ENCODE measurements at regions not wholly inside any gene's neighbourhood (a gene's known extent, or its start where the extent isn't known, plus 50 kb on each side); places are given as distances from the start of the nearest gene placed in this dataset.

DNA sequence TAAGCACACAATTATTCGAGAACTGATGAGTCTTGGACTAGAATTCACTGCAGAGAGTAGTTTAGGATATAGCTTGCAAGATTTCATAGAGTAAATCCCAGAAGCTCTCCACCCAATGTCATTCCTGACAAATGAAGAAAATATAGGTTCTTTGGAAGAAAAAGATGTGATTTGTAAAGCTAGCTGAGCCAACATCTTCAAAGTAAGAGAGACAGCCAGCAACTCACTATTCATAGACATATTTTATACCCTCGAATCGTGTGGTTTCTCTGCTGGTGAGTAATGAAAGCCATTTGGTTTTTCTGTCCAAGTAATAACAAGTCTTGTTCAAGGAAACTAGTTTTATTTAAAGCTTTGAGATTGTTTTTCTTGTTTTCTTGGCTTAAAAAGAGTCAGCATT is 165.7 kb upstream of the SYT6 start:
- Histone ChIP-seq H2AFZ (replicated peaks; ENCODE audit: low read length, poor library complexity) (no peak overlapping the region), H4K5ac (ENCODE audit: low read depth, low read length) (no peak overlapping the region), H2BK15ac (ENCODE audit: low read depth, low read length) (no peak overlapping the region), H2BK20ac (ENCODE audit: low read depth, low read length) (0 out of 2 replicates have a peak overlapping the region, but pooled peaks have one; percentile 3), H3K23ac (ENCODE audit: low read depth, low read length) (no peak overlapping the region), H3K27me3 (ENCODE audit: control insufficient read depth, insufficient read depth, low read length) (no peaks in the 10 kb centered on the region), H2AK5ac (ENCODE audit: low read depth, low read length) (no peak overlapping the region), H4K8ac (ENCODE audit: low read depth in 2 of 2, low read length in 2 of 2) (no peak overlapping the region; a peak in 1 of 4 replicates), H3K4me1 (ENCODE audit: control insufficient read depth, insufficient read depth, low read length) (peaks cover 5% of the 10 kb centered on the region), H2AK9ac (replicated peaks; ENCODE audit: low read depth, low read length, poor library complexity) (no peak overlapping the region), H3K18ac (ENCODE audit: low read depth, low read length) (no peak overlapping the region), H4K20me1 (ENCODE audit: insufficient read depth, low read length) (no peaks in the 10 kb centered on the region), H3K9me3 (ENCODE audit: control insufficient read depth, insufficient read depth, low read length) (no peaks in the 10 kb centered on the region), H2BK120ac (ENCODE audit: low read depth, low read length) (0 out of 2 replicates have a peak overlapping the region, but pooled peaks have one; percentile 36), H3K9me1 (ENCODE audit: insufficient read depth, low read length) (peaks cover 13% of the 10 kb centered on the region), H3K4ac (ENCODE audit: low read depth, low read length) (no peak overlapping the region; the same call in 1 of the 2 replicates), H3K56ac (ENCODE audit: extremely low read depth, insufficient read depth, low read length) (no peak overlapping the region), H3K14ac (replicated peaks; ENCODE audit: low read depth, low read length) (no peak overlapping the region), H3K79me1 (ENCODE audit: low read depth in 1 of 2, low read length in 2 of 2) (no peaks in the 10 kb centered on the region), H2BK5ac (ENCODE audit: low read depth, low read length, poor library complexity, severe bottlenecking) (peak overlapping the region; percentile 63), H3K27ac (ENCODE audit: insufficient read depth, low read length) (peak overlapping the region; percentile 13), H4K91ac (ENCODE audit: insufficient read depth, low read depth, low read length) (no peak overlapping the region), H3K9ac (ENCODE audit: low read depth, low read length) (no peak overlapping the region; the same call in 1 of the 2 replicates), H3K36me3 (ENCODE audit: control insufficient read depth, insufficient read depth, low read length) (no peaks in the 10 kb centered on the region), H3K4me3 (ENCODE audit: insufficient read depth, low read depth, low read length) (no peak overlapping the region), H3K4me2 (ENCODE audit: low read depth, low read length) (peak overlapping the region; percentile 60; the same call in 1 of the 2 replicates)
- 0 out of 2 replicates have a peak, but pooled peaks have one; percentile 18 for ATAC-seq (ENCODE audit: low read depth)
- dilution Hi-C loops (cut with HindIII; ENCODE audit: low sequenced_read_pairs, unreplicated experiment): no loop called here
- ChIA-PET POLR2A (ENCODE audit: unreplicated experiment) (no interaction called here), CTCF (interaction anchor here (0.9 to 1.3 kb wide), 2 partner anchors 16 to 37 kb away, joined by 3 to 8 read pairs; no protein-coding TSS in a partner anchor)
- no peak for TF ChIP-seq SMC3 (IDR thresholded peaks at IDR 0.05; ENCODE audit: low read depth, low read length)
- TF ChIP-seq, protein P1, sequence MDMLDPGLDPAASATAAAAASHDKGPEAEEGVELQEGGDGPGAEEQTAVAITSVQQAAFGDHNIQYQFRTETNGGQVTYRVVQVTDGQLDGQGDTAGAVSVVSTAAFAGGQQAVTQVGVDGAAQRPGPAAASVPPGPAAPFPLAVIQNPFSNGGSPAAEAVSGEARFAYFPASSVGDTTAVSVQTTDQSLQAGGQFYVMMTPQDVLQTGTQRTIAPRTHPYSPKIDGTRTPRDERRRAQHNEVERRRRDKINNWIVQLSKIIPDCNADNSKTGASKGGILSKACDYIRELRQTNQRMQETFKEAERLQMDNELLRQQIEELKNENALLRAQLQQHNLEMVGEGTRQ (IDR thresholded peaks at IDR 0.05; ENCODE audit: low read depth, low read length): no peak
- TF ChIP-seq, protein P2, sequence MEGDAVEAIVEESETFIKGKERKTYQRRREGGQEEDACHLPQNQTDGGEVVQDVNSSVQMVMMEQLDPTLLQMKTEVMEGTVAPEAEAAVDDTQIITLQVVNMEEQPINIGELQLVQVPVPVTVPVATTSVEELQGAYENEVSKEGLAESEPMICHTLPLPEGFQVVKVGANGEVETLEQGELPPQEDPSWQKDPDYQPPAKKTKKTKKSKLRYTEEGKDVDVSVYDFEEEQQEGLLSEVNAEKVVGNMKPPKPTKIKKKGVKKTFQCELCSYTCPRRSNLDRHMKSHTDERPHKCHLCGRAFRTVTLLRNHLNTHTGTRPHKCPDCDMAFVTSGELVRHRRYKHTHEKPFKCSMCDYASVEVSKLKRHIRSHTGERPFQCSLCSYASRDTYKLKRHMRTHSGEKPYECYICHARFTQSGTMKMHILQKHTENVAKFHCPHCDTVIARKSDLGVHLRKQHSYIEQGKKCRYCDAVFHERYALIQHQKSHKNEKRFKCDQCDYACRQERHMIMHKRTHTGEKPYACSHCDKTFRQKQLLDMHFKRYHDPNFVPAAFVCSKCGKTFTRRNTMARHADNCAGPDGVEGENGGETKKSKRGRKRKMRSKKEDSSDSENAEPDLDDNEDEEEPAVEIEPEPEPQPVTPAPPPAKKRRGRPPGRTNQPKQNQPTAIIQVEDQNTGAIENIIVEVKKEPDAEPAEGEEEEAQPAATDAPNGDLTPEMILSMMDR (conservative IDR thresholded peaks at IDR 0.05; ENCODE audit: low read depth, low read length): no peak
- TF ChIP-seq RAD21 (IDR thresholded peaks at IDR 0.05; ENCODE audit: low read length): no peak
- TF ChIP-seq MAFK (IDR thresholded peaks at IDR 0.05; ENCODE audit: low read depth, low read length): no peak
- TF ChIP-seq RFX5 (IDR thresholded peaks at IDR 0.05; ENCODE audit: low read depth, low read length): no peak
- TF ChIP-seq MAZ (IDR thresholded peaks at IDR 0.05; ENCODE audit: borderline replicate concordance, low read depth, low read length): no peak
- TF ChIP-seq CHD1 (IDR thresholded peaks at IDR 0.05; ENCODE audit: low read depth, low read length): no peak
- TF ChIP-seq RCOR1 (IDR thresholded peaks at IDR 0.05; ENCODE audit: insufficient replicate concordance, low read length): no peak
- no peak for TF ChIP-seq NFE2L2 (IDR thresholded peaks at IDR 0.05; ENCODE audit: low read depth, low read length)
- TF ChIP-seq MXI1 (IDR thresholded peaks at IDR 0.05; ENCODE audit: borderline replicate concordance, low read depth, low read length): no peak
- no peak for TF ChIP-seq FOS (IDR thresholded peaks at IDR 0.05; ENCODE audit: low read depth, low read length)
- TF ChIP-seq POLR2A (IDR thresholded peaks at IDR 0.05; ENCODE audit: low read depth, low read length): no peak
- TF ChIP-seq CEBPB (IDR thresholded peaks at IDR 0.05; ENCODE audit: low read depth, low read length): no peak
- TF ChIP-seq, protein P3, sequence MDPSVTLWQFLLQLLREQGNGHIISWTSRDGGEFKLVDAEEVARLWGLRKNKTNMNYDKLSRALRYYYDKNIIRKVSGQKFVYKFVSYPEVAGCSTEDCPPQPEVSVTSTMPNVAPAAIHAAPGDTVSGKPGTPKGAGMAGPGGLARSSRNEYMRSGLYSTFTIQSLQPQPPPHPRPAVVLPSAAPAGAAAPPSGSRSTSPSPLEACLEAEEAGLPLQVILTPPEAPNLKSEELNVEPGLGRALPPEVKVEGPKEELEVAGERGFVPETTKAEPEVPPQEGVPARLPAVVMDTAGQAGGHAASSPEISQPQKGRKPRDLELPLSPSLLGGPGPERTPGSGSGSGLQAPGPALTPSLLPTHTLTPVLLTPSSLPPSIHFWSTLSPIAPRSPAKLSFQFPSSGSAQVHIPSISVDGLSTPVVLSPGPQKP (IDR thresholded peaks at IDR 0.05; ENCODE audit: borderline replicate concordance, low read depth, low read length): no peak
- no peak for TF ChIP-seq BHLHE40 (IDR thresholded peaks at IDR 0.05; ENCODE audit: low read depth, low read length)
- peak; percentile 69 for DNase-seq
- in situ Hi-C loops (cut with MboI; ENCODE audit: low sequenced_read_pairs): no loop called here
- intact Hi-C loops (cut with micrococcal nuclease): no loop called here
- no TSS peak for BruUV-seq (replicated peaks)
- WGBS, 2 experiments (ENCODE audit: extremely low coverage in 2 of 2, insufficient read length in 1 of 2): no CpG with 5 or more reads among the region's 3 CpGs

Data from IMR-90 (cell line).